ENCODE measurements at regions not wholly inside any gene's neighbourhood (a gene's known extent, or its start where the extent isn't known, plus 50 kb on each side); places are given as distances from the start of the nearest gene placed in this dataset.

- H3K27me3 ChIP-seq (ENCODE audit: control insufficient read depth in 3 of 3, insufficient read depth in 3 of 3, low read length in 2 of 3), result no peaks in the 10 kb centered on the region
- TF ChIP-seq CTCF (IDR thresholded peaks at IDR 0.05; ENCODE audit: control extremely low read depth, extremely low read depth), result no peak
- H3K4me1 ChIP-seq (ENCODE audit: control insufficient read depth in 5 of 5, insufficient read depth in 5 of 5, low read length in 5 of 5), result no peaks in the 10 kb centered on the region
- ATAC-seq (ENCODE audit: insufficient read depth, low FRiP score) (no peak), DNase-seq (peak in 1 of 3 donors; percentile 0)
- no peaks in the 10 kb centered on the region for H3K36me3 ChIP-seq (ENCODE audit: control insufficient read depth in 4 of 4, insufficient read depth in 4 of 4, low read length in 4 of 4)
- H3K9me3 ChIP-seq (ENCODE audit: control insufficient read depth in 4 of 4, insufficient read depth in 3 of 4, low read length in 3 of 4), result peaks cover 0 to 4% (median 0%) of the 10 kb centered on the region in 4 donors
- H3K4me3 ChIP-seq, result no peak overlapping the region
- H3K9ac ChIP-seq (ENCODE audit: insufficient read depth in 1 of 2, low read length in 2 of 2), result no peak overlapping the region
- WGBS, 2 donors, result 78 to 88% methylated on average over 4 of the region's 4 CpGs
- no peak overlapping the region for H3K27ac ChIP-seq (ENCODE audit: low read depth in 1 of 2, low read length in 1 of 2)
Observed at GRCh38 chr5:18959535-18959934, 1028.5 kb downstream of the CDH18 start.

- H3K9ac ChIP-seq (ENCODE audit: insufficient read depth in 1 of 2, low read length in 2 of 2), result no peak overlapping the region
- 82 to 92% methylated on average over 3 of the region's 3 CpGs for WGBS, 2 donors
- no peak for TF ChIP-seq CTCF (IDR thresholded peaks at IDR 0.05; ENCODE audit: control extremely low read depth, extremely low read depth)
Observed at GRCh38 chr5:18961234-18961633, 1026.8 kb downstream of the CDH18 start.

GRCh38 chr5:18965893-18966292 lies 1022.1 kb downstream of the CDH18 start:
- Histone ChIP-seq H3K9ac (ENCODE audit: insufficient read depth in 1 of 2, low read length in 2 of 2) (no peak overlapping the region), H3K27ac (ENCODE audit: low read depth in 1 of 2, low read length in 1 of 2) (no peak overlapping the region), H3K4me3 (no peak overlapping the region), H3K36me3 (ENCODE audit: control insufficient read depth in 4 of 4, insufficient read depth in 4 of 4, low read length in 4 of 4) (no peaks in the 10 kb centered on the region), H3K4me1 (ENCODE audit: control insufficient read depth in 5 of 5, insufficient read depth in 5 of 5, low read length in 5 of 5) (no peaks in the 10 kb centered on the region), H3K27me3 (ENCODE audit: control insufficient read depth in 3 of 3, insufficient read depth in 3 of 3, low read length in 2 of 3) (no peaks in the 10 kb centered on the region), H3K9me3 (ENCODE audit: control insufficient read depth in 4 of 4, insufficient read depth in 3 of 4, low read length in 3 of 4) (no peaks in the 10 kb centered on the region)
- WGBS, 2 donors, result 93 to 94% methylated on average over 3 of the region's 3 CpGs
- no peak for DNase-seq
- no peak for ATAC-seq (ENCODE audit: insufficient read depth, low FRiP score)
- TF ChIP-seq CTCF (IDR thresholded peaks at IDR 0.05; ENCODE audit: control extremely low read depth, extremely low read depth), result no peak

More at GRCh38 chr5:18961234-18961633, 1026.8 kb downstream of the CDH18 start:
- H3K27me3 ChIP-seq (ENCODE audit: control insufficient read depth in 3 of 3, insufficient read depth in 3 of 3, low read length in 2 of 3), result no peaks in the 10 kb centered on the region
- H3K4me3 ChIP-seq, result no peak overlapping the region
- DNase-seq (no peak), ATAC-seq (ENCODE audit: insufficient read depth, low FRiP score) (no peak)
- peaks cover 0 to 4% (median 0%) of the 10 kb centered on the region in 4 donors for H3K9me3 ChIP-seq (ENCODE audit: control insufficient read depth in 4 of 4, insufficient read depth in 3 of 4, low read length in 3 of 4)
- H3K27ac ChIP-seq (ENCODE audit: low read depth in 1 of 2, low read length in 1 of 2), result no peak overlapping the region
- H3K4me1 ChIP-seq (ENCODE audit: control insufficient read depth in 5 of 5, insufficient read depth in 5 of 5, low read length in 5 of 5), result no peaks in the 10 kb centered on the region
- no peaks in the 10 kb centered on the region for H3K36me3 ChIP-seq (ENCODE audit: control insufficient read depth in 4 of 4, insufficient read depth in 4 of 4, low read length in 4 of 4)

- ATAC-seq (ENCODE audit: insufficient read depth, low FRiP score) (no peak), DNase-seq (no peak)
- H3K27me3 ChIP-seq (ENCODE audit: control insufficient read depth in 3 of 3, insufficient read depth in 3 of 3, low read length in 2 of 3), result no peaks in the 10 kb centered on the region
- H3K9ac ChIP-seq (ENCODE audit: insufficient read depth in 1 of 2, low read length in 2 of 2), result no peak overlapping the region
- no peaks in the 10 kb centered on the region for H3K9me3 ChIP-seq (ENCODE audit: control insufficient read depth in 4 of 4, insufficient read depth in 3 of 4, low read length in 3 of 4)
- no peaks in the 10 kb centered on the region for H3K36me3 ChIP-seq (ENCODE audit: control insufficient read depth in 4 of 4, insufficient read depth in 4 of 4, low read length in 4 of 4)
- H3K4me1 ChIP-seq (ENCODE audit: control insufficient read depth in 5 of 5, insufficient read depth in 5 of 5, low read length in 5 of 5), result no peaks in the 10 kb centered on the region
- 86 to 96% methylated on average over 1 of the region's 1 CpG for WGBS, 2 donors
- H3K27ac ChIP-seq (ENCODE audit: low read depth in 1 of 2, low read length in 1 of 2), result no peak overlapping the region
- TF ChIP-seq CTCF (IDR thresholded peaks at IDR 0.05; ENCODE audit: control extremely low read depth, extremely low read depth), result no peak
- H3K4me3 ChIP-seq, result no peak overlapping the region
Observed at GRCh38 chr5:18967637-18968036, 1020.4 kb downstream of the CDH18 start.
